GM12878 (cell line): ENCODE measurements at regions not wholly inside any gene's neighbourhood (a gene's known extent, or its start where the extent isn't known, plus 50 kb on each side); places are given as distances from the start of the nearest gene placed in this dataset.
A peak's percentile ranks its signal among the peaks of the same experiment; 100 is the strongest.

ENCODE experiments used
- ATAC-seq: fragments of 200-7000 bp; cut with Tn5 transposase; 3 replicates; pipeline ENCODE4 v1.9.1; 2020; ENCODE audit warnings: mild to moderate bottlenecking, moderate library complexity
- BruUV-seq: library from RNA; stranded (reverse); fragments of 400-500 nt; replicated peaks from 2 replicates; lab custom pipeline; 2021; lab: Mats Ljungman, UMichigan
- CTCF ChIA-PET: fragments of 300-600 bp; sonication (Branson Sonifier 250); formaldehyde crosslinking; extraction: SDS; loops from one replicate; lab custom pipeline; 2021; ENCODE audit warnings: inconsistent platforms; lab: Yijun Ruan, JAX
- POLR2A ChIA-PET: fragments of 350-600 bp; formaldehyde crosslinking; extraction: SDS; loops from one replicate; lab custom pipeline; 2021; ENCODE audit warnings: inconsistent platforms; lab: Charles Lee
- RAD21 ChIA-PET: fragments of 300-600 bp; sonication (Branson Sonifier 250); formaldehyde crosslinking; loops from one replicate; lab custom pipeline; 2023; ENCODE audit warnings: antibody characterized with exemption; ENCODE audit not compliant: unreplicated experiment; lab: Charles Lee
- SMC1A ChIA-PET: fragments of 300-600 bp; sonication (Branson Sonifier 250); formaldehyde crosslinking; loops from one replicate; lab custom pipeline; 2023; ENCODE audit not compliant: unreplicated experiment, uncharacterized antibody; lab: Charles Lee
- DNase-seq: peaks from one replicate; pipeline ENCODE4 v3.0.0-alpha.2; 2011; ENCODE audit warnings: low read depth, low spot score
- FAIRE-seq: peaks from 3 replicates; lab custom pipeline; 2011; peaks lifted over from hg19 to GRCh38; lab: Jason Lieb, UNC
- H2AFZ ChIP-seq: 2 replicates; pipeline ENCODE4 v1.6.0; 2011; ENCODE audit warnings: low read depth, low read length, control low read depth; ENCODE audit not compliant: control insufficient read depth
- H3K27ac ChIP-seq: 2 replicates; pipeline ENCODE4 v1.5.1; 2011; ENCODE audit warnings: control low read depth; ENCODE audit not compliant: control insufficient read depth, insufficient read depth
- H3K27me3 ChIP-seq, 2 experiments: replicated peaks in 1 of 2; 2 replicates each; pipeline versions ENCODE4 v1.6.0 to v1.6.1; 2011; ENCODE audit warnings: low read length in 1 of 2; ENCODE audit not compliant: control insufficient read depth in 2 of 2, insufficient read depth in 2 of 2
- H3K36me3 ChIP-seq, 2 experiments: 2 replicates each; pipeline ENCODE4 v1.5.1; 2011; ENCODE audit warnings: low read length in 1 of 2; ENCODE audit not compliant: control insufficient read depth in 2 of 2, insufficient read depth in 2 of 2
- H3K4me1 ChIP-seq: 2 replicates; pipeline ENCODE4 v1.6.1; 2011; ENCODE audit warnings: mild to moderate bottlenecking, low read length, moderate library complexity, mixed read lengths; ENCODE audit not compliant: control insufficient read depth, insufficient read depth
- H3K4me2 ChIP-seq: 2 replicates; pipeline ENCODE4 v1.6.0; 2011; ENCODE audit warnings: control low read depth; ENCODE audit not compliant: control insufficient read depth, insufficient read depth
- H3K4me3 ChIP-seq: fragments of 200-600 bp; sonication (generic); 2 replicates; pipeline ENCODE4 v1.5.1; 2016
- H3K79me2 ChIP-seq: 2 replicates; pipeline ENCODE4 v1.6.0; 2011; ENCODE audit warnings: low read length; ENCODE audit not compliant: control insufficient read depth, insufficient read depth
- H3K9ac ChIP-seq: 2 replicates; pipeline ENCODE4 v1.8.0; 2011; ENCODE audit warnings: low read length, control low read depth, mixed read lengths; ENCODE audit not compliant: control insufficient read depth, insufficient read depth
- H3K9me3 ChIP-seq: replicated peaks from 3 replicates; pipeline ENCODE4 v1.5.1; 2011; ENCODE audit warnings: mild to moderate bottlenecking, low read length; ENCODE audit not compliant: control insufficient read depth, insufficient read depth
- H4K20me1 ChIP-seq: 2 replicates; pipeline ENCODE4 v1.6.0; 2011; ENCODE audit not compliant: control insufficient read depth, insufficient read depth
- GABPA ChIP-seq: IDR thresholded peaks from 2 replicates; pipeline ENCODE4 v1.6.1; 2014; ENCODE audit warnings: antibody characterized with exemption, low read depth, mild to moderate bottlenecking, inconsistent platforms
- IRF4 ChIP-seq: IDR thresholded peaks from 2 replicates; pipeline ENCODE4 v1.6.1; 2011; ENCODE audit warnings: low read depth, low read length
- IRF5 ChIP-seq: fragments of 450-650 bp; IDR thresholded peaks from 2 replicates; pipeline ENCODE4 v1.6.1; 2017; ENCODE audit warnings: borderline replicate concordance
- NRF1 ChIP-seq: conservative IDR thresholded peaks from 2 replicates; pipeline ENCODE4 v1.6.1; 2011; ENCODE audit warnings: mild to moderate bottlenecking, low read depth, low read length, improper control_type of control experiment
- PML ChIP-seq: IDR thresholded peaks from 2 replicates; pipeline ENCODE4 v1.6.1; 2012; ENCODE audit warnings: low read length, inconsistent platforms
- WRNIP1 ChIP-seq: IDR thresholded peaks from 2 replicates; pipeline ENCODE4 v1.6.1; 2011; ENCODE audit warnings: low read depth, low read length, improper control_type of control experiment, borderline replicate concordance
- ZBTB33 ChIP-seq: fragments of 450-650 bp; IDR thresholded peaks from 2 replicates; pipeline ENCODE4 v1.6.1; 2017; ENCODE audit warnings: mild to moderate bottlenecking
- WGBS: methylation state at CpG from one replicate; pipeline ENCODE4 v1.1.6; 2016; ENCODE audit warnings: low lambda C conversion rate; ENCODE audit not compliant: insufficient replicate concordance, insufficient coverage; ENCODE audit errors: missing lambda C conversion rate; 5-methylcytosine and 5-hydroxymethylcytosine counted together
- in situ Hi-C: fragments of 300-500 bp; cut with MboI; formaldehyde crosslinking; loops from 9 replicates; pipeline ENCODE4 v1.14.3; 2018; ENCODE audit warnings: mixed read lengths
- intact Hi-C: fragments of 100-400 bp; cut with micrococcal nuclease; formaldehyde crosslinking; loops from one replicate; pipeline ENCODE4 v1.14.2; 2022; ENCODE audit not compliant: unreplicated experiment
- TF ChIP-seq, protein P1 (sequence below): IDR thresholded peaks from 2 replicates; pipeline ENCODE4 v1.6.1; 2011; ENCODE audit warnings: low read depth, mild to moderate bottlenecking, low read length, moderate library complexity, borderline replicate concordance; ENCODE audit errors: extremely low read depth
- TF ChIP-seq, protein P2 (sequence below): fragments of 450-650 bp; IDR thresholded peaks from 2 replicates; pipeline ENCODE4 v1.6.1; 2017; ENCODE audit warnings: mild to moderate bottlenecking, low read depth, inconsistent platforms; ENCODE audit not compliant: poor library complexity, severe bottlenecking
- TF ChIP-seq, protein P3 (sequence below): fragments of 450-650 bp; formaldehyde crosslinking; IDR thresholded peaks from 2 replicates; pipeline ENCODE4 v1.4.0; 2020; ENCODE audit warnings: mild to moderate bottlenecking, moderate library complexity

DNA sequence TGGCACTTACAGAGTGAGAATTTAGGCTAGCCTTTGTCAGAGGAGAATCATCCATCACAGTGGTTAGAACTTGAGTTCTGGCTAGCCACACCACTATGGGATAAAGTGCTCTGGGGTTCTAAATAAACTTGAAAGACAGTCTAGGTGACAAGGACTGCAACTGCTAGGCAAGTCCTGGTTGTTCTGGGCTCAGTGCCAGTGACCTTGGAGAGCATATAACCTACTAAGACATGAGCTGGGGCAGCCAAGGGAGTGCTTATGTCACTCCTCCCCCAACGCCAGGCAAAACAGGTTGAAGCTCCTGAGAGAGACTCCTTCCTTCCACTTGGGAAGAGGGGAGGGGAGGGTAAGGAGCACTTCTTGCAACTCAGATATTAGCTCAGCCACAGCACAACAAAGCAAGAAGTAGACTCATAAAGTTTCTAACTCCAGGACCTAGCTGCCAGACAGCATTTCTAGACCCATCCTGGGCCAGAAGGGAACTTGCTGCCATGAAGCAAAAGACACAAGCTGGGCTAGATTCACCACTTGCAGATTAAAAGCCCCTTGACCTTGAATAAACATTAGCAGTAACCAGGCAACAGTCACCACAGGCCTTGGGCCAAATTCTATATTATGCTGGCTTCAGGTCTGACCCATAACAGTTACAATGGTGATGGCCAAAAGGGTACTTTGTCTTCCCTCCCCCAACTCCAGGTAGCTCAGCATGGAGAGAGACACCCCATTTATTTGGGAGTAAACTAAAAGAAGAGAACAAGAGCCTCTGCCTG, 963.7 kb downstream of the PLOD2 start:
- FAIRE-seq, result no peak
- TF ChIP-seq NRF1, result no peak
- no peak for TF ChIP-seq IRF5
- TF ChIP-seq, protein P1, sequence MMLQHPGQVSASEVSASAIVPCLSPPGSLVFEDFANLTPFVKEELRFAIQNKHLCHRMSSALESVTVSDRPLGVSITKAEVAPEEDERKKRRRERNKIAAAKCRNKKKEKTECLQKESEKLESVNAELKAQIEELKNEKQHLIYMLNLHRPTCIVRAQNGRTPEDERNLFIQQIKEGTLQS, result no peak
- TF ChIP-seq WRNIP1, result no peak
- no peak for TF ChIP-seq IRF4
- TF ChIP-seq, protein P2, sequence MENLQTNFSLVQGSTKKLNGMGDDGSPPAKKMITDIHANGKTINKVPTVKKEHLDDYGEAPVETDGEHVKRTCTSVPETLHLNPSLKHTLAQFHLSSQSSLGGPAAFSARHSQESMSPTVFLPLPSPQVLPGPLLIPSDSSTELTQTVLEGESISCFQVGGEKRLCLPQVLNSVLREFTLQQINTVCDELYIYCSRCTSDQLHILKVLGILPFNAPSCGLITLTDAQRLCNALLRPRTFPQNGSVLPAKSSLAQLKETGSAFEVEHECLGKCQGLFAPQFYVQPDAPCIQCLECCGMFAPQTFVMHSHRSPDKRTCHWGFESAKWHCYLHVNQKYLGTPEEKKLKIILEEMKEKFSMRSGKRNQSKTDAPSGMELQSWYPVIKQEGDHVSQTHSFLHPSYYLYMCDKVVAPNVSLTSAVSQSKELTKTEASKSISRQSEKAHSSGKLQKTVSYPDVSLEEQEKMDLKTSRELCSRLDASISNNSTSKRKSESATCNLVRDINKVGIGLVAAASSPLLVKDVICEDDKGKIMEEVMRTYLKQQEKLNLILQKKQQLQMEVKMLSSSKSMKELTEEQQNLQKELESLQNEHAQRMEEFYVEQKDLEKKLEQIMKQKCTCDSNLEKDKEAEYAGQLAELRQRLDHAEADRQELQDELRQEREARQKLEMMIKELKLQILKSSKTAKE, result no peak
- no peak for TF ChIP-seq PML
- TF ChIP-seq, protein P3, sequence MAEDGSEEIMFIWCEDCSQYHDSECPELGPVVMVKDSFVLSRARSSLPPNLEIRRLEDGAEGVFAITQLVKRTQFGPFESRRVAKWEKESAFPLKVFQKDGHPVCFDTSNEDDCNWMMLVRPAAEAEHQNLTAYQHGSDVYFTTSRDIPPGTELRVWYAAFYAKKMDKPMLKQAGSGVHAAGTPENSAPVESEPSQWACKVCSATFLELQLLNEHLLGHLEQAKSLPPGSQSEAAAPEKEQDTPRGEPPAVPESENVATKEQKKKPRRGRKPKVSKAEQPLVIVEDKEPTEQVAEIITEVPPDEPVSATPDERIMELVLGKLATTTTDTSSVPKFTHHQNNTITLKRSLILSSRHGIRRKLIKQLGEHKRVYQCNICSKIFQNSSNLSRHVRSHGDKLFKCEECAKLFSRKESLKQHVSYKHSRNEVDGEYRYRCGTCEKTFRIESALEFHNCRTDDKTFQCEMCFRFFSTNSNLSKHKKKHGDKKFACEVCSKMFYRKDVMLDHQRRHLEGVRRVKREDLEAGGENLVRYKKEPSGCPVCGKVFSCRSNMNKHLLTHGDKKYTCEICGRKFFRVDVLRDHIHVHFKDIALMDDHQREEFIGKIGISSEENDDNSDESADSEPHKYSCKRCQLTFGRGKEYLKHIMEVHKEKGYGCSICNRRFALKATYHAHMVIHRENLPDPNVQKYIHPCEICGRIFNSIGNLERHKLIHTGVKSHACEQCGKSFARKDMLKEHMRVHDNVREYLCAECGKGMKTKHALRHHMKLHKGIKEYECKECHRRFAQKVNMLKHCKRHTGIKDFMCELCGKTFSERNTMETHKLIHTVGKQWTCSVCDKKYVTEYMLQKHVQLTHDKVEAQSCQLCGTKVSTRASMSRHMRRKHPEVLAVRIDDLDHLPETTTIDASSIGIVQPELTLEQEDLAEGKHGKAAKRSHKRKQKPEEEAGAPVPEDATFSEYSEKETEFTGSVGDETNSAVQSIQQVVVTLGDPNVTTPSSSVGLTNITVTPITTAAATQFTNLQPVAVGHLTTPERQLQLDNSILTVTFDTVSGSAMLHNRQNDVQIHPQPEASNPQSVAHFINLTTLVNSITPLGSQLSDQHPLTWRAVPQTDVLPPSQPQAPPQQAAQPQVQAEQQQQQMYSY (CRISPR knock-in tag), result no peak
- TF ChIP-seq GABPA, result no peak
- no peak for TF ChIP-seq ZBTB33
- TF ChIP-seq, all 136 proteins: peak for 0
- intact Hi-C loops, result no loop called here
- no peaks in the 10 kb centered on the region for H3K79me2 ChIP-seq
- no peaks in the 10 kb centered on the region for H3K4me1 ChIP-seq
- ChIA-PET RAD21 (no interaction called here), SMC1A (no interaction called here), CTCF (no interaction called here), POLR2A (no interaction called here)
- no peak overlapping the region for H3K4me3 ChIP-seq
- DNase-seq (no peak), ATAC-seq (peak; percentile 15; the same call in 2 of the 3 replicates)
- H3K36me3 ChIP-seq, result no peaks in the 10 kb centered on the region
- no peak overlapping the region for H2AFZ ChIP-seq
- H3K9me3 ChIP-seq, result no peaks in the 10 kb centered on the region
- in situ Hi-C loops, result no loop called here
- H3K27ac ChIP-seq, result no peak overlapping the region
- no peak overlapping the region for H3K9ac ChIP-seq
- WGBS, result 0% methylated on average over 1 of the region's 1 CpG
- no peaks in the 10 kb centered on the region for H4K20me1 ChIP-seq
- BruUV-seq, result no TSS peak
- no peak overlapping the region for H3K4me2 ChIP-seq
- no peaks in the 10 kb centered on the region for H3K27me3 ChIP-seq
